ENCODE measurements at regions not wholly inside any gene's neighbourhood (a gene's known extent, or its start where the extent isn't known, plus 50 kb on each side); places are given as distances from the start of the nearest gene placed in this dataset.

- no peak for DNase-seq (ENCODE audit: low read depth)
Observed at GRCh38 chr2:12929758-12930157, 213.0 kb downstream of the TRIB2 start.

- no peak for DNase-seq (ENCODE audit: low read depth)
Observed at GRCh38 chr2:12930391-12930790, 213.7 kb downstream of the TRIB2 start.

- no peak for DNase-seq (ENCODE audit: low read depth)
Observed at GRCh38 chr2:12931186-12931844, 214.6 kb downstream of the TRIB2 start.

GRCh38 chr2:12932192-12932591, 215.5 kb downstream of the TRIB2 start:
- DNase-seq (ENCODE audit: low read depth) = no peak

GRCh38 chr2:12934146-12934756, 217.5 kb downstream of the TRIB2 start:
- no peak for DNase-seq (ENCODE audit: low read depth)

GRCh38 chr2:12935222-12935621, 218.5 kb downstream of the TRIB2 start:
- no peak for DNase-seq (ENCODE audit: low read depth)

GRCh38 chr2:12935796-12936195, 219.1 kb downstream of the TRIB2 start:
- DNase-seq (ENCODE audit: low read depth) = no peak

GRCh38 chr2:12941203-12941602, 224.5 kb downstream of the TRIB2 start:
- no peak for DNase-seq (ENCODE audit: low read depth)

DNA sequence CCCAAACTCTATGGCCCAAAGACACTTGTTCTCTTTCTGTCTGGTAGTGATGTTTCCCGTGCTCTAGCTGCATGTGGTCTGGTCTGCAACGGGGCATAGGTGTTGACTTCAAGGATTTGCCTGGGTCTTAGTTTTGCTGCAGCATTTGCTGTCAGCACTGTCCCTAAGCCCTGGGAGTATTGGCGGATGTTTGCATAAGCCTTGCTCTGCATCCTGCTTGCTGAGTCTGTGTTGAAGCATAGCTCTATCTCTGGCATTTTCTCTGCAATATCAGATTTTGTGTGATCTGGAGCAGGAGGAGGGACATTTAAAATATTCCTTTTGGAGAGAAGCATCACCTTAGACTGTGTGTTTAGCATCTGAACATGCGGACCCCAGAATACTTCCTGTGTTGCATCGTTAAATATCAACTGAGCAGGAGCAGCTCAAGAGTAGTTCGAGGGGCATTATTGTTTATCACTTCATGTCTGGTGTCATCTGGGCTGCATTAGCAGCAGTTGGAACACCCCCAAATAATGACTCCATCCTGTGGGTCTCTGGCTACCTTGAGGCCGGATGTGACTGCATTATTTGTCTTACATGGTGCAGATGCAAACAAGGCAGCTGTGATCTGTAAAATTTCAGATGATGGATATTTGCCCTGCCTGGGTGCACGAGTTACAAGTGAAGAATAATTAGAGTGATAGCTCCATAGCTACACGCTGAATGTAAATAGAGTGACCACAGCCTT, 231.7 kb downstream of the TRIB2 start:
- no peak for DNase-seq (ENCODE audit: low read depth)

GRCh38 chr2:12948961-12949353, 232.2 kb downstream of the TRIB2 start:
- DNase-seq (ENCODE audit: low read depth) = no peak

DNA sequence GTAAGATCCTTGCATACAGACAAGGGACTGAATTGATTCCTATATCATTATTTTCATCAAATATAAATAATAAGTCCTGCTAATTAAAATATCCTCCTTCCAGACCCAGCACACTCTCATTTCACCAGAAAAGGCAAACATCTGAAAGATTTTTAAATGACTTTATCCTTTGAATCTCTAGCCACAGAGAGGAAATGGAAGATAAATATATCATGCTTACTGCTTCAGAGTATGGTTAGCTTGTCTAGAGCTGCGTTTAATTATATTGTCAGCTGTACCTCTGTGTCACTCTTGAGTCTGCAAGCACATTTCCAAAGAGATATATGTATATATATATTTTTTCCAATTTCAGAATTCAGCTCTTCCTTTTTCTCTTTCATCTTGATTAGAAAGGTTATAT, 232.7 kb downstream of the TRIB2 start:
- DNase-seq (ENCODE audit: low read depth) = no peak

DNA sequence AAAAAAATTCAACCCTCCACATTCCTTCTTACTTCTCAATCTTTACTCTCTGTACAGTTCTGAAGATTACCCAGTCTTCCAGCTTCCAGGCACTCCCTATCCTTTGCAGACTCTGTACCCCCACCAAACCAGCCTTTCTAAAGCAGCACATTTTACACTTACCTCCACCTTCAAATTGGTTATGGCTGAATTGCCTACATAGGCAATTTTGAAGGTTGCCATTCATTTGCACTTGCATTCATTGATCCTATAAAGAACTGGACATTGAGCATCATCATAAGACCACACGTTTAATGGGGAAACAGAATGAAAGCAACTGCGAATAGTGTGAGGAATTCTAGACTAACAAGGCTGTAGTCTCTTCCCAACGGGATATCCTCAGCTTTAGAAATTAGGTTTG, 233.4 kb downstream of the TRIB2 start:
- DNase-seq (ENCODE audit: low read depth) = no peak

DNA sequence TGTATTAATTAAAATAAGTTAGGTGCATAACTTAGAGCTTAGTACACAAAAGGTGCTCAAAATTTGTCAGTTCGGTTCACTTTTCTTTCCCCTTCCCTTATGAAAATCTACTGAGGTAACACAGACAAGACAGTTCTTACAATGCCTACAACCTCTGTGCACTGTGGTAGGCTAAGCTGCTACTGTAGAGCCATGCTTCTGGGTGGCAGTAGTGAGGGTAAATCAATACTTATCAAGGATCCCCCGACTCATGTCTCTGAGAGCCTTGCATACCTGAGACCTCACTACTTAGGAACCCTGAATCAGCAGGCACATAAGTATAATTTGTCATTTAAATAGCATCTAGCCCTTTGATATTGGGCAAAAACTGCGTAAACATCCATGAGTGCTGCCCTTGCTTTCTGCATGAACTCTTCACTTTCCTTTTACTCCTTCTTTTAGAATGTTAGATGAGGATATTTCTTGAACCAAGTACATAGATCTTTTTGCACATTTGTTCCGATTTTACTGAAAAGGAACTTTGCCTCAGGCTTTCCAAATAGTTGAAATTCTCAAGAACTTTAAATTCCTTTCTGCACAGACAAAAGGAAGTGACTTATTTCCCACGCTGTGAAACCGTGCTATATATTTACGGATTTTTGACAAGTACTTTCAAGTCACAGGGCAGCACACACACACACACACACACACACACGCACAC, 234.4 kb downstream of the TRIB2 start:
- no peak for DNase-seq (ENCODE audit: low read depth)

- DNase-seq (ENCODE audit: low read depth) = no peak
Observed at GRCh38 chr2:12951657-12951973, 234.9 kb downstream of the TRIB2 start.

DNA sequence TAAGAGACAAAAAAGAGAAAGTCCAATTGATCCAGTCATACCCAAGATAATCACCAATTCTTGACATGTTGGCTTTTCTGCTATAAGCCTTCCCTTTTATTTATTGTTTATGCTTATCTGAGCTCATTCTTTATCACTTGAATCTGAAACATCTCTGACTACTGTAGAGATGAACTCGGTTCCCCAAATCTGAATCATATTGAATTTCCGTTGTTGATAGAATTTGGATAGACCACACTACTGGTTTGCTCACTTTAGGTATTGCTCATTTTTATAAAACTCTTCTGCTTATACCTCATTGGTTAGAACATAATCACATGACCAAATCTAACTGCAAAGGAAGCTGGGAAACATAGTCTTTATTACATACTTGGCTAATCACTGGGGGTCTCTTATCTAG, 236.9 kb downstream of the TRIB2 start:
- DNase-seq (ENCODE audit: low read depth) = no peak

GRCh38 chr2:12955864-12956263, 239.1 kb downstream of the TRIB2 start:
- DNase-seq (ENCODE audit: low read depth) = no peak

GRCh38 chr2:12957251-12957650, 240.5 kb downstream of the TRIB2 start:
- DNase-seq (ENCODE audit: low read depth) = no peak

DNA sequence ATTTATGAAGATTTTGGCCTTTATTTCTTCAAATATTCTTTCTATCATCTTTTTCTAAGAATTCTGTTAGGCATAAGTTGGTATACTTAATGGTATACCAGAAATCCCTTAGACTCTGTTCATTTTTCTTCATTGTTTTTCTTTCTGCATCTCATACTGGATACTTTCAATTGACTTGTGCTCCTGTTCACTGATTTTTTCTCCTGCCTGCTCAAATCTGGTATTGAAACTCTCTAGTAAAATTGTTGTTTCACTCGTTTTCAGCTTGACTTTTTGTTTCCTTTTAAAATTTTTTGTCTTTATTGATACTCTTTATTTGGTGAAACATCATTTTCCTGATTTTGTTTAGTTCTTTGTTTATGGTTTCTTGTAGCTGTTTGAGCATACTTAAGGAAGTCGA, 243.2 kb downstream of the TRIB2 start:
- DNase-seq (ENCODE audit: low read depth) = no peak

DNA sequence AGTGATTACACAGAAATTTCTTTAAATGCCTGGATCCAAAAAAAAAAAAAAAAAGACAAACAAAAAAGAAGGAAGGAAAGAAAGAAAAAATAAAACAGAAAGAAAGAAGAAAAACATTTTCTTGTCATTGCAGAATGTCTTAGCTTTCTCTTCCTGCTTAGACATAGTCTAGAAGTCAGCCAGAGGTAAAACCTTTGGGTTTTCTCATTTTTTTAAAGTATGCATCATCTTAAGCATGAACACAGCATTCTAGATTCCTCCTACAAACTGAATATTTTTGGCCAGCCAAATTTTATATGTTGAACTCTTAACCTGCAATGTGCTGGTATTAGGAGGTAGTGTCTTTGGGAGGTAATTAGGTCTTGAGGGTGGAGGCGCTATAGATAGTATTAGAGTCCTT, 243.9 kb downstream of the TRIB2 start:
- no peak for DNase-seq (ENCODE audit: low read depth)

DNA sequence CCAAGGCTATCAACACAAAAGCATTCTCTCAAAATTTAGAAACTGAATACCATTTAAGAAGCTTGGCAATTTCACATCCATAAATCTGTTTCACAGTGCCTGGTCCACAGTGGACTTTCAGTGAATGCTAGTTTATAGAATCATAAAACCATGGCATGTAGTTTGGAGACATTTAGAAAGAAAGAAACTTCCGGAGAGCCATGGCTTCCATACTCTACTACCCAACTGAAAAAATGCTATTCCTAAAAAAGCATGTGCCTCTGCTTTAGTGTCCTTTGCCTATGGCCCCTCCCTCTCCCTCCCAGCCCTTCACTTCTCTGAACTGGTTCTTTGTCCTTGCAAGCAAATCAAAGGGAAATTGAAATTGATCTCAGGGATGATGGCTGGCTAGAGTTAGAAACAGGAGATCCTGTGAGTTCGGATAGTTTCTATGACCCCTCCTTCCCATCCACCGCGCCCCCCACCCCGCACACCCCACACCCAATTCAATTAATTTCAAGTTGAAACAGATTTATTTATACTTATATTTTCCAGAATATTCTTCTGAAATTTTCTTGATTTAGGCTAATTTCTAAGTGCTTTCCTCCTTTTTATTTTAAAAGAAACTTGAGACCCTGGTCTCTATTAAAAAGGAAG, 248.3 kb downstream of the TRIB2 start:
- DNase-seq (ENCODE audit: low read depth) = no peak

GRCh38 chr2:12965540-12966269, 249.0 kb downstream of the TRIB2 start:
- no peak for DNase-seq (ENCODE audit: low read depth)

DNA sequence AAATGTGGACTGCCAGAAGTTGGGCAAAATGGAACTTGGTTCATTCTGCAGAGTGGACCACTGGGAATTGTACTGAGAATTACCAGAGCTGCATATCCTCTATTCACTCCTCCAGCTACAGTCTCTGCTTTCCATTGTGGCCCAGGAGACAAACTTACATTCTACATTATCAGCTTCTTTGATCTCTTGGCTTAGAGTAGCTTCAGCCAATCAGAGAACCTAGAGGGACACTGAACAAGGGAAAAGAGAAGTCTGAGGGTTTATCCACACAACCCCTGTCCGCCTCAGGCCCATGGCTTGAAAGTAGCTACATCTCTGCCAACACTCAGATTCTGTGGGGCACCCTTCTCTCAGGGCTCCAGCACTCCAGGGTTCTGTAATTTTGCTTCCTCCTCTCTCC, 251.1 kb downstream of the TRIB2 start:
- no peak for DNase-seq (ENCODE audit: low read depth)
